Activated CD8-positive, alpha-beta memory T cell treated with anti-CD3 and anti-CD28 coated beads for 36 hours (primary cell): ENCODE measurements at regions not wholly inside any gene's neighbourhood (a gene's known extent, or its start where the extent isn't known, plus 50 kb on each side); places are given as distances from the start of the nearest gene placed in this dataset.

Source experiments
- CTCF ChIA-PET: fragments of 350-600 bp; sonication (Branson Sonifier 250); formaldehyde crosslinking; loops from one replicate; lab custom pipeline; 2021; ENCODE audit warnings: antibody characterized with exemption; lab: Charles Lee
- POLR2A ChIA-PET: fragments of 350-600 bp; sonication (Branson Sonifier 250); formaldehyde crosslinking; loops from one replicate; lab custom pipeline; 2021; ENCODE audit warnings: antibody characterized with exemption; lab: Charles Lee

DNA sequence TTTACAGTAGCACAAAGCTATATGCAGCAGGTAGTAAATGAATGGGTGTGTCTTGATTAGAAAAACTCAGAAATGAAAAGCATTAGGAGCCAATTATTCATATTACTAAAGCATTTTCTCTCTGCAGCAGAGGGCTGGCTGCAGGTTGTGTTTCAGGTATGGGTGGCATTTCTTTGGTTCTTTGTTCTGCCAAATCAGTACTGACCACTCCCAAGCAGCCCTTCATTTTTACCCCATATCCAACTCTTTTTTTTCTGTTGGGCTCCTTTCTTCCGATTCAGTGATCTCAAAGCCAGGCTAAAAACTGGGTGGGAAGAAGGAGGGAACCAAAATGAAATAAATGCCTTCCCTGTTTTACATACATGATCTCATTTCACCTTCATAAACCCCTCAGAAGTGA is 162.3 kb downstream of the SPRY1 start:
- ChIA-PET CTCF (no interaction called here), POLR2A (no interaction called here)

- ChIA-PET CTCF (no interaction called here), POLR2A (no interaction called here)
These were observed 163.6 kb downstream of the SPRY1 start for GRCh38 chr4:123559955-123560871.

DNA sequence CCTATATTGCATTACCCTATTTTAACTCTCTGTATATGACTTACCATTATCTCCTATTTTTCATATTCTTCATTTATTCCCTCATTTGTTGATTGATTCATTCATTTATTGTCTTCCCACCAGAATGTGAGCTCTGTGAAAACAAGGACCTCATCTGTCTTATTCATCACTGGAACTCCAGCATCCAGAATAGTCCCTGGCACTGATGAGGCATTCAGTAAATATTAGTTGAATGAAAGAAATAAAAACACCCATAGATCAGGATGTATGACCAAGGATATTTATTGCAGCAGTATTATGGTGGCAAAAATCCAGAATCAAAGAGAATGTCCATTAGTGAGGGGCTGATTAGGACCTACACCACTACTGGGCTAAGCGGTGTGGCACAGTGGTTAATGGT is 164.9 kb downstream of the SPRY1 start:
- CTCF ChIA-PET, result no interaction called here
- POLR2A ChIA-PET, result no interaction called here

DNA sequence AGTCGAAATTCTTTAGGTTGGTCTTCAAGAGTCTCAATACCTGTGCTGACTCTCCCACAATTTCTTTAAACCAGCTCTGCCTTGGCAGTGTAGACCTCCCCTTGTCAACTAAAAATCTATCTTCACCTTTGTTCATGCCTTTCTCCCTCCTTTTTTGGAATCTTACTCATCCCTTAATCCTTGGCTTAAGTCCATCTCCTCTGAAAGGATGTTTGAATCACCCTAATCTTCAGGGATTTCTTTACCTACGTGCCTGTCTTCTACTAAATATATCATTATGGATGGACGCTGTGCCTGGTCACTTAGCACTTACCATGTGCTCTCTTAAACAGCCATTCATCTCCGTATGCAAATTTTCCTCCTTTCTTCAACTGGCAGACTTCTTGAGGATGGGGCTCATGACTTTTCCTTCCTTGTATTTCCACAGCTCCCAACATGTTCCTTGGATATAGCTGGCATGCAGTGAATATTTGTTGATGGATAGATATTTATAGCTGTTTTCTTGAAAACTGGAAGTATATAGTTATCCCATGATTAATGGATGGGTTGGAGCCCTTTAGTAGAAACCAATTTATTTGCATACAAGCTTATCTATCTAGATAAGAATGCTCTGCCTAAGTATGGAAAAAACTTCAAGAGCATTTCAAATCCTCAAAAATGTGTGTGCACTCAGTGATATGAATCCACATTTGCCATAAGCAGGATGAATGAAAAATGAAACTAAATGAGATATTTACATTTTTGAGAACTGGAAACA is 166.6 kb downstream of the SPRY1 start:
- ChIA-PET CTCF (interaction anchor here (1.9 kb wide), 1 partner anchor 10 kb away, joined by 4 read pairs; no protein-coding TSS in a partner anchor), POLR2A (no interaction called here)

DNA sequence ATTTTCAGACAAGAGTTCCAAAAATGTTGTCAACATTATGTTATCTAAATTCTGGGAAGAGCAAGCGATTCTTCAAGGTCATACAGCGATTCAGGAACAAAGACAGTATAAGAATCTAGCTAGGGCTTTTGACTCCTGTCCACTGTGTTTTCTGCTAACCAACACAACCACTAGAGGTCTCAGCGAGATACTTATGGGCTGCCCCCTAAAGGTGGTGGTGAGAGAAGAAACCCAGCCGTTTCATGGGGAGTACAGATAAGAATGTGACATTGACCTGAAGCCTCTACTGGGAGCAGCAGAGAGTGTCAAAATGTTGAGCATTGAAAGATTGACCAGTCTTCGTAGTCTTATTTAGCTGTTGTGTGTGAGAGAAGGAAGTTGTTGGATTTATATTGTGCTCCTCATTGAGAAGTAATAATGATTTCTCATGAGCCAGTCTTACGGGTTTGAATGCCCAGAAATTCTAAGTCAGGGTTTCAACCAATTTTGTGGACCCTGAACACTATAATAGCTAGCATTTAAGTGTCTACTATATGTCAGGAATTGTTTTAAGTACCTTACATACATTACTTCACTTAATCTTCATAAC is 168.3 kb downstream of the SPRY1 start:
- POLR2A ChIA-PET, result interaction anchor here (0.6 kb wide), 1 partner anchor 250 kb away, joined by 4 read pairs; no protein-coding TSS in a partner anchor
- CTCF ChIA-PET, result interaction anchor here (0.7 to 1.9 kb wide), 9 partner anchors 10 to 462 kb away, joined by 3 to 4 read pairs (median 3); no protein-coding TSS in a partner anchor

- ChIA-PET CTCF (no interaction called here), POLR2A (no interaction called here)
These were observed 172.3 kb downstream of the SPRY1 start for GRCh38 chr4:123568936-123569335.

- ChIA-PET POLR2A (no interaction called here), CTCF (no interaction called here)
These were observed 172.9 kb downstream of the SPRY1 start for GRCh38 chr4:123569541-123569940.

- CTCF ChIA-PET, result no interaction called here
- POLR2A ChIA-PET, result no interaction called here
These were observed 177.4 kb downstream of the SPRY1 start for GRCh38 chr4:123573866-123574508.

DNA sequence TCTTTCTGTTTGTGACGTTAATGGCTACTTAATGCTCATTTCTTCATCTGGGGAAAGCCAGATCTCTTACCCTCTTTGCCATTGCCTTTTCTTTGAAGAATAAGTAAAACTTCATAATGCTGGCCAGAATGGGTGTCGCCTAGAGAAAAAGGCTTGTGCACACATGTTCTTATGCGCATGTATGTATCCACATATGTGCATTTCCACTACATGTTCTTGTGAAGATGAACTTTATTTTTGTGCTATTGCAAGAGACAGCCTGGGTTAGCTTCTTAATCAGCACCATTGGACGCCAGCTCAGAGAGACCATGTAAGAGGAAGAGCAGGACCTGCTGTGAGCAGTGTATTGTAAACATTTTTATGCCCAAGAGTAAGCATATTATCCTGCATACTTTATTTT is 178.7 kb downstream of the SPRY1 start:
- ChIA-PET CTCF (no interaction called here), POLR2A (no interaction called here)

DNA sequence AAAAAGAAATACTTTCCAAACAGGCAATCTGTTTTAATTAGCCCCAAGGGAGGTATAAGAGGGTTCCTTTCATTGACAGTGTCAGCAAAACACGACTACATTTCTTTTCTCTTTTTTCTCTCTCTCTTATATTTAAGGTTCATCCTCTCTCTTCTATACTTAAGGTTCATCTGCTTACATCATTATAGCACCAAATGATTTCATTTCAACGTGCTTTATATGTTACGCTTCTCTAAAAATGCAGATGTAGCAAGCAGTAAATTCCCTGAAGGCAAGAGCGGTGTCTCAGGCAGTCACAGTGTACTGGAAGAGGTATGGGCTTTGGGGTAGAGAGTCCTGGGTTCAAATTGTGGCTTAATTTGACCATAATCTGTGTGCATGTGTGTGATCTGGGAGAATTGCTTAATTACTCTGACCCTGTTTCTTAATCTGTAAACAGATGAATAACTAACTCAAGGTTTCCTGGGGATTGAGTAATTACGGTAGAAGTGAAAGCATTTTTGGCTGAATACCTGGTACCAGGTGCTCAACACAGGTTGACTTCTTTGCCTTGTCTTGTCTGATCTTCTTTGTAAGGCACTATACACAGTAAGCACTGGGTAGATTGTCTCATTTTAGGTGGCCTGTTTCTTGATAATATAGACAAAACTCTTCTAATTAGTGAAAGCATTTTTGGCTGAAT is 180.8 kb downstream of the SPRY1 start:
- ChIA-PET CTCF (no interaction called here), POLR2A (no interaction called here)

GRCh38 chr4:123578276-123579029 is 181.9 kb downstream of the SPRY1 start:
- POLR2A ChIA-PET, result no interaction called here
- CTCF ChIA-PET, result no interaction called here

GRCh38 chr4:123579961-123580360 is 183.4 kb downstream of the SPRY1 start:
- POLR2A ChIA-PET, result no interaction called here
- CTCF ChIA-PET, result interaction anchor here (1.2 kb wide), 1 partner anchor 15 kb away, joined by 3 read pairs; no protein-coding TSS in a partner anchor

DNA sequence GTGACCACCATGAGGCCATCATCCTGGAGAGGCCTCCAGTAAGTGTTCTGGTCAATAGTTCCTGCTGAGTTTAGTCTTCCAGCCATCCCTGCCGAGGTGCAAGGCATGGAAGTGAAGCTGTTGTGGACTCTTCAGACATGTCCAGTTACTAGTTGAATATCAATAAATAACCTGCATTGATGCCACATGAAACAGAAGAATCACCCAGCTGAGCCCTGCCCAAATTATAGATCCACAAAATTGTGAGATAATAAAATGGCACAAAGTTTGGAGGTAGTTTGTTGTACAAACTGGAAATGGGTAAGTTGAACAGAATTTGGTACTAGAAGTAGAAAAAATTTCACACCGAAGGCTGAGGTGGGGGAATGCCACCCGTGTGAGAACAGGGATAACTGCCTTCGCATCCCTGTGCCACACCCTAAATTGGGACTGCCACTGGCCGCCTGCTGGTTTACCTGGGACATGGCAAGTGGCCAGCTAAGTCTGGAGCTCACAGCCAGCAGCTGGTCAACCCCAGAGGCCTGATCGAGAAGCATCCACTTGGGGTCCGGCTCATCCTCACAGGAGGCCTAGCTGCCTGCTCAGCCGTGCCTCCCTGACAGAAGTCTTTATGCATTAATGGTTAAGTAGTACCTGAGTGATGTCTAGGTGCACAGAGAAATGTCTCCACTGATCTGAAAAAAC is 184.5 kb downstream of the SPRY1 start:
- POLR2A ChIA-PET, result no interaction called here

GRCh38 chr4:123581802-123582201 is 185.2 kb downstream of the SPRY1 start:
- POLR2A ChIA-PET, result no interaction called here
- CTCF ChIA-PET, result no interaction called here

More for the DNA sequence above, 184.5 kb downstream of the SPRY1 start:
- CTCF ChIA-PET, result no interaction called here

- CTCF ChIA-PET, result no interaction called here
- POLR2A ChIA-PET, result no interaction called here
These were observed 186.4 kb downstream of the SPRY1 start for GRCh38 chr4:123583043-123583442.

GRCh38 chr4:123585111-123585510 is 188.5 kb downstream of the SPRY1 start:
- ChIA-PET CTCF (no interaction called here), POLR2A (no interaction called here)

DNA sequence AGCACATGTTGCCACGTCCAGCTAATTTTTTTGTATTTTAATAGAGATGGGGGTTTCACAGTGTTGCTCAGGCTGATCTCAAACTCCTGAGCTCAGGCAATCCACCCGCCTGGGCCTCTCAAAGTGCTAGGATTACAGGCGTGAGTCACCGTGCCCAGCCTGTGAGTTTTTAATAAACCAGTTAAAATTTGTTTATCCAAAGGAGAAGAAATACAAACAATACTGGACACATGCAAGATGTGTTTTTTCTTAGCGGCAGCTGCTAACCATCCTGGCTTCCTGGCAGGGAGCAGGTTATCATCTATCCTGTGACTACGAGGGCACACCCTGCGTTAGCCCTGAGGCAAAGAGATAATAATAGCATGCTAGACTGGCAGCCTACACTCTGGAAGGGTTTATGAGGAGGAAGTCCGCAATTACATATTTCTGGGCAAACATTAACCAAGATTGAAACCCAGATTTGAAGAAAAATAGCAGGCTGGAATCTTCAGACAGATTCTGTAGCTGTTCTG is 191.4 kb downstream of the SPRY1 start:
- POLR2A ChIA-PET, result no interaction called here
- CTCF ChIA-PET, result interaction anchor here (1.4 kb wide), 1 partner anchor 23 kb away, joined by 4 read pairs; no protein-coding TSS in a partner anchor
